HCT116 (cell line): ENCODE measurements at regions not wholly inside any gene's neighbourhood (a gene's known extent, or its start where the extent isn't known, plus 50 kb on each side); places are given as distances from the start of the nearest gene placed in this dataset.

Source experiments
- ATAC-seq: fragments of 200-7000 bp; cut with Tn5 transposase; 2 replicates; pipeline ENCODE4 v1.9.1; 2020; ENCODE audit warnings: mild to moderate bottlenecking, moderate library complexity
- BruUV-seq: library from RNA; stranded (reverse); fragments of 400-500 nt; replicated peaks from 2 replicates; lab custom pipeline; 2021; lab: Mats Ljungman, UMichigan
- CTCF ChIA-PET: fragments of 300-600 bp; sonication (Branson Sonifier 250); formaldehyde crosslinking; loops from one replicate; lab custom pipeline; 2021; ENCODE audit warnings: antibody characterized with exemption; lab: Charles Lee
- POLR2A ChIA-PET: fragments of 300-600, 350-600 bp; sonication (Branson Sonifier 250); formaldehyde crosslinking; loops from one replicate; lab custom pipeline; 2021; ENCODE audit warnings: antibody characterized with exemption; lab: Charles Lee
- RAD21 ChIA-PET, 2 experiments: fragments of 300-600 bp; sonication (Branson Sonifier 250); formaldehyde crosslinking; loops; one replicate each; lab custom pipeline; 2023; ENCODE audit warnings: low total read pairs in 2 of 2; ENCODE audit not compliant: uncharacterized antibody in 2 of 2, unreplicated experiment in 2 of 2, low non-redundant PET in 1 of 2; lab: Charles Lee
- DNase-seq: peaks from one replicate; pipeline ENCODE4 v3.0.0-alpha.2; 2010; ENCODE audit warnings: low read depth, low spot score
- H2AFZ ChIP-seq: fragments of 200-600 bp; shearing (Covaris generic), sonication (generic); 2 replicates; pipeline ENCODE4 v1.6.1; 2017; ENCODE audit warnings: low read depth, mixed run types, mixed read lengths, antibody characterized with exemption, low read length; ENCODE audit not compliant: poor library complexity, severe bottlenecking
- H3K27ac ChIP-seq: 2 replicates; pipeline ENCODE4 v1.5.1; 2012; ENCODE audit warnings: low read depth, low read length
- H3K27me3 ChIP-seq: fragments of 200-600 bp; sonication (generic); 2 replicates; pipeline ENCODE4 v1.6.1; 2016; ENCODE audit warnings: mixed run types, low read length, mixed read lengths; ENCODE audit not compliant: insufficient read depth
- H3K36me3 ChIP-seq, 2 experiments: fragments of 200-500 bp in 1 of 2; fragments of 200-600 bp in 1 of 2; sonication (Bioruptor generic) in 1 of 2; sonication (generic) in 1 of 2; 2 replicates each; pipeline versions ENCODE4 v1.5.1 to v1.6.1; 2014 to 2016; ENCODE audit warnings: low read length in 2 of 2, inconsistent platforms in 1 of 2, mixed read lengths in 1 of 2, mixed run types in 1 of 2; ENCODE audit not compliant: insufficient read depth in 2 of 2, control insufficient read depth in 1 of 2
- H3K4me1 ChIP-seq, 2 experiments: fragments of 200-600 bp in 1 of 2; sonication (generic) in 1 of 2; 2 replicates each; pipeline versions ENCODE4 v1.5.1 to v1.6.1; 2012 to 2017; ENCODE audit warnings: low read length in 2 of 2, inconsistent platforms in 1 of 2, mild to moderate bottlenecking in 1 of 2, mixed read lengths in 1 of 2, mixed run types in 1 of 2, moderate library complexity in 1 of 2; ENCODE audit not compliant: insufficient read depth in 2 of 2, control insufficient read depth in 1 of 2
- H3K4me2 ChIP-seq: fragments of 200-600 bp; sonication (generic); 2 replicates; pipeline ENCODE4 v1.6.1; 2017; ENCODE audit warnings: mixed run types, low read length, mixed read lengths
- H3K4me3 ChIP-seq, 2 experiments: fragments of 200-600 bp in 1 of 2; sonication (generic) in 1 of 2; replicated peaks in 1 of 2; 2 replicates each; pipeline ENCODE4 v1.5.1; 2011 to 2016; ENCODE audit warnings: low read length in 2 of 2, control low read depth in 1 of 2, low read depth in 1 of 2, mild to moderate bottlenecking in 1 of 2, mixed read lengths in 1 of 2, mixed run types in 1 of 2
- H3K79me2 ChIP-seq: fragments of 200-600 bp; sonication (generic); 2 replicates; pipeline ENCODE4 v1.6.1; 2017; ENCODE audit warnings: mild to moderate bottlenecking, mixed run types, low read length, moderate library complexity, mixed read lengths; ENCODE audit not compliant: insufficient read depth
- H3K9ac ChIP-seq: fragments of 200-600 bp; sonication (generic); 2 replicates; pipeline ENCODE4 v1.6.1; 2016; ENCODE audit warnings: low read length, mixed read lengths
- H3K9me2 ChIP-seq: fragments of 200-600 bp; sonication (generic), shearing (Covaris generic); 2 replicates; pipeline ENCODE4 v1.6.1; 2017; ENCODE audit warnings: mixed run types, mild to moderate bottlenecking, moderate library complexity; ENCODE audit not compliant: insufficient read depth
- H3K9me3 ChIP-seq, 2 experiments: fragments of 200-500 bp in 1 of 2; fragments of 200-600 bp in 1 of 2; sonication (Bioruptor generic) in 1 of 2; sonication (generic) in 1 of 2; 2 replicates each; pipeline ENCODE4 v1.6.1; 2014 to 2017; ENCODE audit warnings: low read length in 2 of 2, mixed read lengths in 2 of 2, inconsistent platforms in 1 of 2, low read depth in 1 of 2, mild to moderate bottlenecking in 1 of 2, mixed run types in 1 of 2, moderate library complexity in 1 of 2; ENCODE audit not compliant: control insufficient read depth in 1 of 2, insufficient read depth in 1 of 2
- H4K20me1 ChIP-seq: fragments of 200-600 bp; sonication (generic), shearing (Covaris generic); 2 replicates; pipeline ENCODE4 v1.6.1; 2017; ENCODE audit warnings: mixed run types, mild to moderate bottlenecking, moderate library complexity; ENCODE audit not compliant: insufficient read depth
- CTCF ChIP-seq, 3 experiments: fragments of 200-600 bp in 1 of 3; sonication (generic) in 1 of 3; IDR thresholded peaks in 2 of 3; conservative IDR thresholded peaks in 1 of 3; 2 replicates each; pipeline ENCODE4 v1.5.1; 2012 to 2017; ENCODE audit warnings: low read depth in 2 of 3, low read length in 2 of 3, antibody characterized with exemption in 1 of 3, borderline replicate concordance in 1 of 3, control low read depth in 1 of 3, mild to moderate bottlenecking in 1 of 3, mixed read lengths in 1 of 3, mixed run types in 1 of 3, moderate library complexity in 1 of 3; ENCODE audit not compliant: insufficient read depth in 1 of 3
- EGR1 ChIP-seq: IDR thresholded peaks from 2 replicates; pipeline ENCODE4 v1.6.1; 2012; ENCODE audit warnings: low read depth
- FOSL1 ChIP-seq: IDR thresholded peaks from 2 replicates; pipeline ENCODE4 v1.6.1; 2012; ENCODE audit warnings: low read depth
- RAD21 ChIP-seq: IDR thresholded peaks from 2 replicates; pipeline ENCODE4 v1.6.1; 2012; ENCODE audit warnings: low read depth, mild to moderate bottlenecking
- REST ChIP-seq: IDR thresholded peaks from 2 replicates; pipeline ENCODE4 v1.6.1; 2012; ENCODE audit warnings: low read depth
- intact Hi-C: fragments of 100-400 bp; cut with micrococcal nuclease; formaldehyde crosslinking; loops from 2 replicates; pipeline ENCODE4 v1.10.0; 2022

GRCh38 chr5:142532781-142533176 is 153.1 kb downstream of the FGF1 start:
- Histone ChIP-seq H3K4me1 (peaks cover 15 to 39% of the 10 kb centered on the region in 2 experiments), H3K36me3 (no peaks in the 10 kb centered on the region), H3K79me2 (no peaks in the 10 kb centered on the region), H2AFZ (no peak overlapping the region), H3K9me2 (no peaks in the 10 kb centered on the region), H3K9ac (no peak overlapping the region), H3K9me3 (no peaks in the 10 kb centered on the region), H3K27me3 (no peaks in the 10 kb centered on the region), H3K4me3 (no peak overlapping the region), H3K4me2 (no peak overlapping the region), H4K20me1 (no peaks in the 10 kb centered on the region), H3K27ac (no peak overlapping the region)
- DNase-seq: no peak
- POLR2A ChIA-PET: no interaction called here
- CTCF ChIA-PET: no interaction called here
- ATAC-seq: no peak
- intact Hi-C loops: no loop called here
- no TSS peak for BruUV-seq
- TF ChIP-seq REST: no peak
- TF ChIP-seq CTCF (IDR thresholded peaks at IDR 0.05 in 2 of 3, conservative IDR thresholded peaks at IDR 0.05 in 1 of 3; ENCODE audit: borderline replicate concordance in 1 of 3, insufficient read depth in 1 of 3, low read depth in 2 of 3, low read length in 2 of 3): no peak
- TF ChIP-seq EGR1: no peak
- peak; percentile 30; the same call in 1 of the 2 replicates for TF ChIP-seq RAD21
- TF ChIP-seq FOSL1: no peak
- RAD21 ChIA-PET: no interaction called here
